ENCODE measurements at regions not wholly inside any gene's neighbourhood (a gene's known extent, or its start where the extent isn't known, plus 50 kb on each side); places are given as distances from the start of the nearest gene placed in this dataset.

DNA sequence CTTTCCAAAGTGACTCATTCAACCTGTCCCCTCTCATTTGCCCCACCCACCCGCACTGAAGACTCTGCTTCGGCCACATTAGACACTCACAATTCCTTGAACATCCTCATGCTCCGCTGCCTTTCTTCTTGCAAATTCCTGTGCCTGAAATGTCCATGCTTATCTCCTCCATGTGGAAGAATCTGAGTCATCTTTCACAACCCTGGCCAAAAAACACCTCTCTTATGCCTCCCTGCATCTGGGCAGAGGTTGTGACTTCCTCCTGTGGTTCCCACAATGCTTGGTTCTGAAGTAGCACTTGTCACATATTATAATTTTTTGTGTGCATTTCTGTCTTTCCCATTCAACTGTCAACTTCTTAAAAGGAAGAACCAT, 238.6 kb downstream of the ENC1 start:
- no peak for TF ChIP-seq CTCF (conservative IDR thresholded peaks at IDR 0.05; ENCODE audit: low read depth, low read length)
- TF ChIP-seq EZH2 (IDR thresholded peaks at IDR 0.05; ENCODE audit: borderline replicate concordance, low read depth, low read length, poor library complexity, severe bottlenecking) = no peak
